SK-N-MC (cell line): ENCODE measurements at regions not wholly inside any gene's neighbourhood (a gene's known extent, or its start where the extent isn't known, plus 50 kb on each side); places are given as distances from the start of the nearest gene placed in this dataset.

Experiments used
- FOXP2 ChIP-seq: optimal IDR thresholded peaks from 2 replicates; pipeline ENCODE3; 2011; ENCODE audit warnings: mild to moderate bottlenecking, moderate library complexity; ENCODE audit not compliant: insufficient read depth; ENCODE audit errors: extremely low read length, control extremely low read depth
- POLR2AphosphoS5 ChIP-seq: IDR thresholded peaks from 2 replicates; pipeline ENCODE4 v1.6.1; 2012; ENCODE audit warnings: mild to moderate bottlenecking, low read depth, low read length, borderline replicate concordance

- TF ChIP-seq POLR2AphosphoS5 (no peak), FOXP2 (no peak)
Observed at GRCh38 chr1:184199036-184199435, 147.5 kb downstream of the TSEN15 start.
